HG02610 (cell line): ENCODE measurements at regions not wholly inside any gene's neighbourhood (a gene's known extent, or its start where the extent isn't known, plus 50 kb on each side); places are given as distances from the start of the nearest gene placed in this dataset.
"Not testable (repeated sequence)": the region's sequence is repeated elsewhere in the genome, so short reads cannot be mapped to it uniquely, and the experiment has no call there.

ENCODE experiments used
- ATAC-seq: cut with Tn5 transposase; IDR thresholded peaks from one replicate; pipeline ENCODE4 v1.9.1; 2021; ENCODE audit warnings: mild to moderate bottlenecking, moderate library complexity; ENCODE audit not compliant: unreplicated experiment

DNA sequence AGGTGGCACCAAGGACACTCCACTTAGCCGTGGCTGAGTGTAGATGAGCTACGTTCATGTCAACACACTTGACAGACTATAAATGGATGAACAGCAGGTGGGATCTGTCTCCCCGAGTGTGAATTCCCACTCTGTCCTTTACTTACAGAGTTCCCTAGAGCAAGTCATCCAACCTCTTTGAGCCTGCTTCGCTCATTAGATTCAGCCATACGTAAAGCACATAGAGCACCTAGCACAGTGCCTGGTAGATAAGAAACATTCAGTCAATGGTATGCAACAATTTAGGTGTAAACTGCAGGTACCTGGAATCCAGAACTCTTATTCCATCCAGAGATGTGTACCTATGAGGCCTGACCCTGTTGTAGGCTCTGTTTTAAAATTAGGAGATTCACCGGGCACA is 227.8 kb upstream of the C16orf82 start:
- ATAC-seq: no peak

DNA sequence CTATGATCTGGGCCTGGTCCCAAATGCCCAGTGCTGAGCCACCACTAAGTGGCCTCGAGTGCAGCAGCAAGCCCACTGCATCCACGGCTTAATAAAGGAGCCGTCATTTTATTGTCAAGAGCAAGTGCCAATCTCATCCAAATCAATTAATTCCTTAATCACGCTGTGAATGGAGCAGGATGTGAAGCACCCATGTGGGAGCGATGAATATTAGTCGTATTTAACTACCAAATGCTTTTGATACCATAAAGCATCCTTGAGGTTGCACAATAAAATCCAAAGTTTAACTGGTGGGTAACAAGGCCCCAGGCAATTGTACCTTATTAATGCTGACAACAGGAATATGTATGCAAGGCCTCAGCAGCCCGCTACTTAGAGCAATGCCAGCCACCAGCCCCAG is 226.0 kb upstream of the C16orf82 start:
- ATAC-seq: no peak

DNA sequence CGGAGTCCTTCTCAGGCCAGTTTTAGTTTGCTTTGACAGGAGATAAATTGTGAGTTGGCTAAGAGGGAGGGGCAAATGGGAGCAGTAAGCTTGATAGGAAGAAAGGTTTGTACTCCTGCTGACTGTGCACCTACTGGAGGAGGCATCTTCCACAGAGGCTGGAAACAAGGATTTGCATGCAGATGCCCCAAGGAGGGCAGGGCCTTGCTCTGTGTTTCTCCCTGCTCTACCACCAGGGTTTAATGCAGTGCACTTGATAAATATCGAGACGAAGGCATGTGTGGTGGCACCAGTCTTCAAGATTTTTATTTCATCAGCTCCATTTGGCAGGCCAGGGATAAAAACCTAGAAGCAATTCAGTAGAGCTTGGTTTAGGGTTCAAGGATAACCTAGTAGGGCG is 210.5 kb upstream of the C16orf82 start:
- no peak for ATAC-seq

DNA sequence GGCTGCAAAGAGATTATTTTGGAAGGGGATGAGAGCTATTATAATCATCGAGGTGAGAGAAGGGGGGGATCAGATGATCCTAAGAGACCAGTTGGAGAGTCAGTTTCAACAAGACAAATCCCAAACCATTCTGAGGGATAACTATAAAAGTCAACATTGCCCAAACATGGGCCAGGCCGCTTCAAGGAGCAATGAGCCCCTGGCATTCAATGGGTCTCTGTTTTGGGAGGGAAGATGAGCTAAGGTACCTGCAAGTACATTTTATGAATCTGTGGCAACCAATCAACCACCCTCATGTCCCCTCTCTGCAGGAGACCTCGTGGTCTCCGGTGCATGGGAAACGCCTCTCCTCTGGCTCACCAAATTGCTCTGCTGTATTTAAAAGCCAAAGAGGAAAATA is 209.9 kb upstream of the C16orf82 start:
- no peak for ATAC-seq

DNA sequence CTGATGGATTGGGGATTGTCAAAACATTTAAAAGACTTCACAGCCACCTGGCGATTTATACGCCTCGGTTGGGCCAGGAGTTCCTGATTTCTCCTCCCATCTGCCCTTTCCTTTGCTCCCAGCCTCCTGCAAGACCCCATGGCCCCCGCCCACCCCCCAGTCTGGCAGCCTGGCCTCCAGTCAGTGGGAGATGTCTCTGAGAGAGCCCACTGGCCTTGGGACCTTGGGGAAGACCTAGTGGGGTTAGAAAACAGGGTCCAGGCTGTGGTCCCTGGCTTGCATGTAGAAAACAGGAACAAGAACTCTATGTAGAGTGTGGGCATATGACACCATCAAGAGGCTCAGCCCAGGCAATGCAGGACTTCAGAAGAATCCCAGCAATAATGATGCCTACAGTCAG is 209.4 kb upstream of the C16orf82 start:
- no peak for ATAC-seq

DNA sequence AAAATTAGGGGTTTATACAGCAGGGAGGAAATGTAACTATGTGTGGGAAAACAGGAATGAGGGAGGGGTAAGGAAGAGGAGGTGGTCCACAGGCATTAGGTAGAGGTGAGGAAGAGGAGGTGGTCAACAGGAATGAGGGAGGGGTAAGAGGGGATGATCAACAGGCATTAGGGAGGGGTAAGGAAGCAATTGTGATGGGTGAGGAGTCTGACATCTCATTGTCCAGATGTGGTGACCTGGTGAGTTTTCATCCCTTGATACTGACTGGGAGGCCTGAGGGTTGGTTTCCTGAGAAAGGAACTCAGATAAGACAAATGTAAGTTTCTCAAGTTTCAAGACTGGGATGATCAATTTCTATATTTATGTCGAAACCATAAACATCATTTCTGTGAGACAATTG is 206.2 kb upstream of the C16orf82 start:
- ATAC-seq: no peak

DNA sequence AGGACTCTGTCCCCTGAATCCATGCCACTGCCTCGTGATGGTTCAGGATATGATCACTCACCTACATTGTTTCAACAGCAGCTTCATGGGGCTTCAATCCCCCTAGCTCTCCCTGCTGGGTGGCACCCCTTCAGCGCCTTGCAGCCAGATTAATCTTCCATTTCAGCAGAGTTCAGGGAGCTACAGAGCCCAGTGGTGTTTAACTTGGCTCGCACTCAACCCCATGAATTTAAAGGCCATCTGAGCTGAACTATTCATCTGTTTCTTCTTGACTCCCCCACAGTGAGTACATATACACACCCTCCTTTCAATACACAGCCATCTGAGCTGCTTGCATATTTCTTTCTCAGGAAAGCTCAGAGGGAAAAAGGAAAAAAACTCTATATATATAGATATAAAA is 202.8 kb upstream of the C16orf82 start:
- ATAC-seq: no peak

DNA sequence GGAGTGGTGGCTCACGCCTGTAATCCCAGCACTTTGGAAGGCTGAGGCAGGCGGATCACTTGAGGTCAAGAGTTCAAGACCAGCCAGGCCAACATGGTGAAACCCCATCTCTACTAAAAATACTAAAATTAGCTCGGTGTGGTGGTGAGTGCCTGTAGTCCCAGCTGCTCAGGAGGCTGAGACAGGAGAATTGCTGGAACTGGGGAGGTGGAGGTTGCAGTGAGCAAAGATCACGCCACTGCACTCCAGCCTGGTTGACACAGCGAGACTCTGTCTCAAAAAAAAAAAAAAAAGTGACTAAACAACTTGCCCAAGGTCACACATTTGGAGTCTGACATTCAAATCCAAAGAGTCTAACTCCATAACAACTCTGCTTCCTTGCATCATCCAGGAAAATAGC is 192.4 kb upstream of the C16orf82 start:
- ATAC-seq: not testable (repeated sequence)

DNA sequence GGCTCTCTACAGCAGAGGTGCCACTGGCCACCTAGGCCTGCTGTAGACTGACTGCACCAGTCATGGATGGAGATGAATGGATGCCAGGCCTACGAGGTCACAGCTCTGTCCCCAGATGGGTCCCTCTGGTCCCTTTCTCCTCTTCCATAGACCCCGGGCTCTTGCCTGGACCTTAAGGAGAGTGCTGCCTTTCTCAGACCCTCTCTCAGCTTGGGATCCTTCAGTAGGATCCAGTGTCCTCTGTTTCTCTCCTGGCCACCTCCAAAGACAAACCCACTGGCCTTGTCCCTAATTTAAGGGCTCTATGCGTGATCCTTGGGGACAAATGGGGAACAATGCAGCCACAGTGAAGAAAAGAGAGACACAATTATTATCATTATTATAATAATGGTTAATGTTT is 189.3 kb upstream of the C16orf82 start:
- no peak for ATAC-seq

DNA sequence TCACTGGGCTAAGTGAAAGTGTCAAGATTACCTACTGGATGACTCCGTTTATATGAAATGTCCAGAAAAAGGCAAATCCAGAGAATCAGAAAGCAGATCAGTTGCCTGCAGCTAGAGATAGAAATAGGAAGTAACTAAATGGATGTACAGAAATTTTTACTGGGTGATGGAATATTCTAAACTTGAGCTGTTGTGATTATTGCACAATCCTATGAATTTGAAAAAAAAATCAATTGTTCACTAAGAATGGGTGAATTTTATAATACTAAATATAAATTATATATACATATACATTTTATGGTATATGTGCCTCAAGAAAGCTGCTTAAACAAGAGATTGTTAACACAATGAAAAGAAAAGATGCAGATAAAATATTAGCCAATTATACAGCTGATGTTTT is 181.1 kb upstream of the C16orf82 start:
- ATAC-seq: no peak

DNA sequence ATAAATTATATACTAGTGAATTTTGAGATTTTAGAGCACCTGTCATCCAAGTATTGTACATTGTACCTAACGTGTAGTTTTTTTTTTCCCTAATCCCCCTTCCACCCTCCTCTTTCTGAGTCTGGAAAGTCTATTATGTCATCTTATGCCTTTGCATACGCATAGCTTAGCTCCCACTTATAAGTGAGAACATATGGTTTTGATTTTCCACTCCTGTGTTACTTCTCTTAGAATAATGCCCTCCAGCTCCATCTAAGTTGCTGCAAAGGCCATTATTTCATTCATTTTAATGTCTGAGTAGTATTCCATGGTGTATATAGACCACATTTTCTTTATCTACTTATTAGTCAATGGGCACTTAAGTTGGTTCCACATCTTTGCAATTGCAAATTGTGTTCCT is 177.0 kb upstream of the C16orf82 start:
- no peak for ATAC-seq

DNA sequence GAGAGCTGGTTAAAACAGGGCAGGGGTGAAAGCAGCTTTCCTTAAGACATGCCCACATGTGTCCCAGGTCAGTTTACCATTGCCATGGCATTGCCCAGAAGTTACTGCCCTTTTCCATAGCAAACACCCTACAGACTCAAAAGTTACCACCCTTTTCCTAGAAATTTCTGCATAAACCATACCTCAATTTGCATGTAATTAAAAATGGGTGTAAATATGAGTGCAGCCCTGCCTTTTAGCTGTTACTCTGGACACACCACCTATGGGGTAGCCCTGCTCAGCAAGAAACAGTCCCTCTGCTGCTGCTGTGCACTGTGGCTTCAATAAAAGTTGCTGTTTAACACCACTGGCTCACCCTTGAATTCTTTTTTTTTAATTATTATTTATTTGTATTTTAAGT is 168.5 kb upstream of the C16orf82 start:
- no peak for ATAC-seq

DNA sequence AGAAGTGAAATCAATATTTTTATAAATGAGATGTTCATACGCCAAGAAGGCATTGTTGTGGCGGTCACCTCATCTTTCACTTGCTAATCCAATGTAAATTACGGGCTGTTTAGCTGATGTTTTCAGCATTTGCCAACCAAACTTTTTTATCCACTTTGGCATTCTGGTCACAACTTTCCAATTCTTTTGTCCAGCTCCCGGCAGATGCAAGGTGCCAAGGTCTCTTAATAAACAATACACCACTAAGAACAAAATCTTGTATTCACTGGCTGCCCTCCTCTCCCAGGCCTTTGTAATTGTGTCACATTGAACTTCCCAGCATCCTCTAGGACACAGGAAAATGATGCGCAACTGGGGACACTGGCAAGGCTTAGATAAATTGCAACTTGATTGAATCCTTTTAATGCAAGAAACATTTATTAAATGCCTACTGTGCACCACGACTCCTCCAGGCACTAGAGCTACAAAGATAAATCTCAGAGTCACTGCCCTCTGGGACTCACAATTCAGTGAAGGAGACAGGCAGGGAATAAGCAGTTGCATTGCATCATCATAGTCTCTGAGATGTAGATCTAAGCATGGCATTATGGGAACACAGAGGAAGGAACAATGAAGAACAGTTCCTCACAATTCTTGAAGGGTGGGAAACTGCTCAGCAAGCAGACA is 165.4 kb upstream of the C16orf82 start:
- no peak for ATAC-seq

DNA sequence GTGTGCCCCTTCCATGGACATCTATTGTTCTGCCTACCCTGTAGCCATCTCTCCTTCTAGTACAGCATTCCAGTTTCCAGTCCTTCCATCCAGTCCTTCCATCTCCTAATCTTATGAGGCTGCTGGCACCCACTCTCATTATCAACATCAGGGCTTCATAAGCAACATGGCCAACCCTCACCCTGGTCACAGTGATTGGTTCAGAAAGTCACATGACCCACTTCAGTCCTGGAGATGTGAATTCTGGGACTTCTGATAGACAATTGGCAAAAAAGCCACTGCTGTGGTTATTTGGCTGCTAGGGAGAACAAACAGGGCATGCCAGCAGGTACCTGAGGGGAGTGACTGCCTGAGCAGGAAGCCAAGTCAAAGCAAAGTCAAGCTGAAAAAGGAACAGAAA is 164.7 kb upstream of the C16orf82 start:
- no peak for ATAC-seq

DNA sequence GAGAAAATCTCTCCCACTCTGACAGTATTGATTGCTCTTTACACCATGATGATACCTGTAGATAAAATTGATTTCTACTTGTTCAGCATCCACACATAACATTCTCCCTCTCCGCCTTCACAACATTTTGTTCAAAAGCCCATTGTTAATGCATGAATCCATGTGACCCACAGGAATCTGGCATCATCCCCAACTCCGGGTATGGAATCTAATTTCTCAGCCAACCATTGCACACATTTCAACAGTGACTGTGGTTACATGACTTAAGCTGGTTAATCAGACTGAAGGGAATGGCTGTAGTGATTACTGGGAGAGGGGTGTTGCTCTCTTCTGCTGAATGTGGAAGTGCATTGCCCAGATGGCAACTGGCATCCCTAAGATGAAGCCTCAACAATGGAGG is 161.4 kb upstream of the C16orf82 start:
- no peak for ATAC-seq

DNA sequence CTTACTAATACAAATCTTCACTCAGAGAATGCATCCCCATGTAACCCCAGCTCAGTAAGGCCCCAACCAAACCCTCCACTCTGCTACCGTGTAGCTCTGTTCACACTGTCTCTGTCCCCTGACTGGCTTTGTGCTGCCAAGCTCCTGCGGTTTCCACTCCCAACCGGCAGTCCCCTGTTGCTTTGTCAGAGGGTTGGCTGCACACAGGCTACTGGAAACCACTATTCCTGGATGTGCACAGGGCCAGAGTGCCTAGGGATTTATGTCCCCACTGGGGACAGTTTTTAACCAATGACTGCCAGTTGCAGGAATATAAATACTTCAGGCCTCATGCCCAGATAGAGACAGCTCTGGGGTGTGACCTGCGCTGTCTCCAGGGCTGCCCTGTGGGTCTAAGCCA is 157.1 kb upstream of the C16orf82 start:
- no peak for ATAC-seq

DNA sequence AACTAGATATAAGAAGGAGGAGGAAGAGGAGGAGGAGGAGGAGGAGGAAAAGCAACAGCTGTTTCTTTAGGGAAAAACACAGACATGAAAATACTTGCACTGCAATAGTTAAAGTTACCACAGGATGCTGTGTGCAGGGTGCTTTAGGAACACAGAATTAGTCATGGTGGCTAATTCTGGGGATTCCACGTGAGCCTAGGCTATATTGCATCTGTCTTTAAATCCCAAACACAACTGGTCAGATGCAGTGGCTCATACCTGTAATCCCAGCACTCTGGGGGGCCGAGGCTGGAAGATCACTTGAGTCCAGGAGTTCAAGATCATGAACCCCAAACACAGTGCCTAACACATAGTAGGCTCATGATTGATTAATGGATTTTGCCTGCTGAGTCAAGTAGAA is 155.3 kb upstream of the C16orf82 start:
- ATAC-seq: no peak

DNA sequence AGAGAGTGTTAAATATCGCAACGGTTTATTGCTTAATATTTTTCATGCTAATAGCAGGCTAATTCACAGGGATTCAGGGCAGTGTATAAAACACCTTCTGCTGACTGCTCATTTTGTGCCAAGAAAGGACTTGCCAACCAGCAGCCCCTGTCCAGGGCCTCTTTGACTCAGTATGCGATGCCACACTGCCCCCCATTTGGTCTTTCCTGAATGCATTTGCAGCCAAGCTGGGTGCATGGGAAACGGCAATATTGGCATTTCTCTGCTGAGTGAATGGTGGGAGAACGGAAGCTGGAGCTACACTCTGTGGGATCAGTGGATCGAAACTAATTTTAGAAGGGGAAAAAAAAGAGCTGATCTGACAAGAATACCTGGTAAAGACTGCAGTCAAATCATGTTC is 152.9 kb upstream of the C16orf82 start:
- no peak for ATAC-seq

DNA sequence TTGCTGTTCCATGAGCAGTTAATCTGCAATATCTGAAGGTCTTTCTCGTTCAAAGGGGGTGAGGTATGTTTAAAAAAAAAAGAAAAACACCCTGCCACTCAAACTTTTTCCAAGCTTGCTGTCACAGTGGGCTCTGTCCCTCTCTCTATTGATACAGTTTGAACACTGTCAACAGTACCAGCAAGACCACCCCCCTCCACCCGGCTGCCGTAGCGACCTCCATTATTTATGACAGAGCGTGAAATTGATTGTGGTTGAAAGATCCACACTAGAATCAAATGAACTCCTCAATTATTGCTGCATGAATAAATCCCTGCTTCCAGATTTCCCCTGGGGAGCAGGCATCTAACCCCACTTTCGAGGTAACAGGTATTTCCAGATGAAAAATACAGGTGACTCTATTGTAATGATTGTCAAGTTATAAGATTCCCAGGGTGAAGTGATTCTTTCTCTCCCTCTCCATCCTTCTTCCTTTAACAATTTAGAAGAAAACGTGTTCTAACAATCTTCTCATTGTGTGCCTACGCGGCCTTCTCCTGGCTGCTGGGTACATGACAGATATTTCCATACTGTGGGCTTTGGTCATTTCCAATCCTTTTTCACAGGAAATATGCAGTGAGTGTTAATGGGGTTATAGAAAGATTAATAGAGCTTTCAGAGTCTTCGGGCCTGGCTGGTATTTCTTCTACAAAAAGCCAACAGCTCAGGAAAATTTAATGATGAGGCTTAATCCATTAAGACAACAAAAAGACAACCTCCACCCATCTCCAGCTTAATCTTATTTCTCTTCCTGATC is 135.7 kb upstream of the C16orf82 start:
- ATAC-seq: no peak

DNA sequence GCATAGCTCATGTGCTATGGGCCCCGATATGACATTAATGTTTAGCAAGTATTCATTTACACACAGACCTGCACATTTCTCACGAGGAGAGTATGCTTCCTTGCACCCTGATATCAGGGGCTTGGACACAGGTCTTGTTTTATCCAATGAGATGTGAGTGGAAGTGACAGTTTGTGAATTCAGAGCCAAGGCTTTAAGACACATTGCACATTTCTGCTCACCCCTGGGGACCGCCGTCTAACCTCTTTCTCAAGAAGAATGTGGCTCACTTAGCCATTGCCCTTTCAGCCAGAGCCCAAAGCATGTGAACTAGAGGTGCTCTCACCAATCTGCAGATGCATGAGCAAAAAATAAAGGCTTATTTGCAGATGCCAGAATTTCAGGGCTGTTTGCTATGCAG is 116.1 kb upstream of the C16orf82 start:
- no peak for ATAC-seq

DNA sequence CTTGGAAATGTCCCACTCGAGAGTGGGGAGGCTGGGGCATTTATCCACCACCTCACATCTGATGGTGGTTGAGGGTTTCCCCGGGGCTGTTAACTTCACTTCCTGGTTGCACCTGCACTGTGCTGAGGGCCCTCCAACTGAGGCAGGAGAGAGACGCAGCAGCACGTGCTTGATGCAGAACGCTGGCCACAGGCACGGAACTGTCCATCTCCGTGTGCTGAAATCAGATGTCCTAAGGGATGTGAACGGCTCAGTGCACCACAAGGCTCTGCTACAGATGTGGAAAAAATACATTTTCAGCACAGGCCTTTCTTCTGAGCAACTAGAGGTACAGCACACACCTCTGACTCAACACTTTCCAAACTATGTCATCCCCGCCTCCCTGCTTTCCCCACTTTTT is 114.8 kb upstream of the C16orf82 start:
- ATAC-seq: no peak

DNA sequence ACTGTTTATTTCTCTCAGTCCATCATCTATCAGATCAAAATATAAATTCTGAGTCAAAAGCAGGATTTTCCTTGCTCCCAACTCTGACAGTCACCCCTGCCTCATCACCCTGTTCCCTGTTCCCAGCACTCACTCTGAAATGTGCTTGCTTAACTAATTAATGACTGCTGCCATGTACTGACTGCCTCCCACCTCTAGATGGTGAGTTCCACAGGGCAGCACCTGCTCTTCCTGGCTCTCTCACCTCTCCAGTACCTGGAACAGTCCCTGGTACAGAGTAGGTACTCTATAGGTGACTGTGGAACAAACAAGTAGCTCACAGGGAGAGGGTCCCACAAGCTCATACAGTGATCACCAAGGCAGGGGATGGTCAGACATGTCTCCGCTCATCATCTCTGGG is 114.3 kb upstream of the C16orf82 start:
- ATAC-seq: no peak
